NCI-H1417 treated with DMSO at 0.1 percent for 48 hours (cell line): ENCODE measurements at regions not wholly inside any gene's neighbourhood (a gene's known extent, or its start where the extent isn't known, plus 50 kb on each side); places are given as distances from the start of the nearest gene placed in this dataset.
"Not testable (repeated sequence)": the region's sequence is repeated elsewhere in the genome, so short reads cannot be mapped to it uniquely, and the experiment has no call there.

Experiments used
- DNase-seq: peaks from one replicate; lab custom pipeline; 2025; lab: John Stamatoyannopoulos, UW

GRCh38 chr12:88703790-88704189 lies 123.5 kb upstream of the KITLG start:
- DNase-seq, result no peak

- DNase-seq, result no peak
Observed at GRCh38 chr12:88698471-88698870, 118.2 kb upstream of the KITLG start.

DNA sequence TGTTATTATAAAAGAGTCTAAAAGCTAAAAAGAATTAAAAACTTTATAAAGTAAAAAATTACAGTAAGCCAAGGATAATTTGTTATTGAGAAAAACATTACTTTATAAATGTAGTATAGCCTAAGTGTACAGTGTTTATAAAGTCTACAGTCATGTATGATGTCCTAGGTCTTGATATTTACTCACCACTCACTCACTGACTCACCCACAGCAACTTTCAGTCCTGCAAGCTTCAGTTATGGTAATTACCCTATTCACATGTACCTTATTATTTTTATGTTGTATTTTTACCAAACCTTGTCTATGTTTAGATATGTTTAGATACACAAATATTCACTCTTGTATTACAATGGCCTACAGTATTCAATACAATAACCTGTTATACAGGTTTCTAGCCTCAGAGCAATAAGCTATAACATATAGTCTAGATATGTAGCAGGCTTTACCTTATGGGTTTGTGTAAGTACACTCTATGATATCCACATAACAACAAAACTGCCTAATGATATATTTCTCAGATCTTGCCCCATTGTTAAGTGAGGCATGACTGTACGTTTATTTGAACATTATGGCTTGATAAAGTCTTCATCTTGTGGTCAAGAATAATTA lies 113.7 kb upstream of the KITLG start:
- DNase-seq, result no peak

DNA sequence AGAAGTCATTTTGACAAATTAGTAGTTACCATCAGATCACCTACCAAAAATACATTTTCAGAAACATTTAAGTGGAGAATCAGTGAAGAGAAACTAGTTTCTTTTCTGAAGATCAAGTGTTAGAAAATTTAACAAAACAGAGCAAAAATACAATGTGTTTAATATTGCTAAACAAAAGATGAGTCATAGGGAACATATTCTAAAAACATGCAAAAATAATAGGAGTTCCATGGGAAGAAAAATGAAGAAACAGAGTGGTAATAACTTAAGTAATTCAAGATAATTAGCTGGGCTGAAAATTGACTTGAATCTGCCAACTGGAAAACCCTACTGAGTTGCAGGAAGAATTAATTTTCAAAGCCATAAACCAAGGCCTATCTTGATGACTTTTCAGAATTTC lies 111.5 kb upstream of the KITLG start:
- DNase-seq, result no peak

DNA sequence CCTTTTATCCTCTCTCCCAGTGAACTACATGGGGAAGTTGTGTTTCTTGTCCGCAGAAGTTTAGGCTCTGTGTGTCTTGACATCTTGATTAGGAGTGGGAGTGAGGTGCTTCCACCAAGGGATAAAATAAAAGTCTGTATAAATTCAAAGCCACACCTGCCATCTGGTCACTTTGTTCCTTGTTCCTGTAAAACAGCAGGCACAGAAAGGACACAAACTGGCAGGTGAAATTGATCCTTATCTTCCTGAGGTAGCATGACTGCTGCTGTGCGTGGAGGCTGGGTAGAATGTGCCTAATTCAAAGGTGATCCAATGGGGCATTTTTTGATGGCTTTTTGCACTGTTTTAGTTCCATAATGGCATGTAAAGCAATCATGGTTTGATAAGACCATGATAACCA lies 104.3 kb upstream of the KITLG start:
- no peak for DNase-seq

GRCh38 chr12:88684170-88684569 lies 103.9 kb upstream of the KITLG start:
- DNase-seq, result no peak

DNA sequence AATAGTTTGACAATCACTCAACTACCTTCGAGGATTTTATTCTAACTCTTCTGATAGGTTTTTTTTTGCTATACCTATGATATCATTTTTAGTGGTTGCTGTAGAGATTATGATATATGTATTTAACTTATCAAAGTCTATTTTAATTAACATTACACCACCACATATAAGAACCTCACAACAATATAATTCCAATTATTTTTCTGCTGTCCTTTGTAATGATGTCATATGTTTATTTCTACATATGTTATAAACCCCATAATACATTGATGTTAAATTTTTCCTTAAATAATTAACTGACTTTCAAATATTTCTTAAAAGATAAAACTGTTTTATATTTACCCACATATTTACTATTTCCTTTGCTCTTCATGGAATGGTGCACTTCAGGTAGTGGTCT lies 103.4 kb upstream of the KITLG start:
- DNase-seq, result no peak

GRCh38 chr12:88681271-88681670 lies 101.0 kb upstream of the KITLG start:
- no peak for DNase-seq

DNA sequence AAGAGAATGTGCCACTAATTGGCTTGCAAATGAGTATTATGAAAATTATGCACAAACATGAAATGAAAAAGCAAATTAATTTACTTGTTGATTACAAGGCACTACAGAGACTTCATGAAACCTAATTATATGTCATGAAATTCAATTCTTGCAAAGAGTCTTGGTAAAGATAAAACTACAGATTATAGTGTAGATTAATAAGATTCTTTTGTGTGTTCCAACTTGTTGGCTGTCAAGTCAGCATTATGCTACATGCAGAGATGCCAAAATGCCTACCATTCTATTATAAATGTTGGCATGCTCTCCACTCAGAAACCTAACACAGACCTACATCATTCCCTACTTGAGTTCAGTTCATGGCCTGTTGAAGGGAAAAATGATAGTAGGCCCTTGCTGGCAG lies 97.2 kb upstream of the KITLG start:
- DNase-seq, result no peak

GRCh38 chr12:88667615-88668014 lies 87.3 kb upstream of the KITLG start:
- not testable (repeated sequence) for DNase-seq

GRCh38 chr12:88665071-88665470 lies 84.8 kb upstream of the KITLG start:
- no peak for DNase-seq

- no peak for DNase-seq
Observed at GRCh38 chr12:88662961-88663360, 82.7 kb upstream of the KITLG start.

- no peak for DNase-seq
Observed at GRCh38 chr12:88662093-88662492, 81.8 kb upstream of the KITLG start.

GRCh38 chr12:88658009-88658408 lies 77.7 kb upstream of the KITLG start:
- no peak for DNase-seq

- no peak for DNase-seq
Observed at GRCh38 chr12:88650715-88651114, 70.4 kb upstream of the KITLG start.

DNA sequence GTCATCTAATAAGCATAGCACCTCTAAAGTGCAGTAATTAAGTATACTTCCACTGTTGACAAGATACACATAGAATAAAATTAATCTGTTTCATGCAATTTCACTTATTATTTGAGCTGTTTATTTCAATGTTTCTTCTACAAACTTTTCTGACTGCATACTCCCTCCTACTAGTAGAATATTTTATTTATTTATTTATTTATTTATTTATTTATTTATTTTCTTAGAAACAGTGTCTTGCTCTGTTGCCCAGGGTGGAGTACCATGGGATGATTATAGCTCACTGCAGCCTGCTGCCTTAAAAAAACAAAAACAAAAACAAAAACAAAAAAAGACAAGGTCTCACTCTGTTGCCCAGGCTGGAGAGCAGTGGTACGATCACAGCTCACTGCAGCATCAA lies 68.4 kb upstream of the KITLG start:
- DNase-seq, result no peak

GRCh38 chr12:88646824-88647223 lies 66.6 kb upstream of the KITLG start:
- no peak for DNase-seq

DNA sequence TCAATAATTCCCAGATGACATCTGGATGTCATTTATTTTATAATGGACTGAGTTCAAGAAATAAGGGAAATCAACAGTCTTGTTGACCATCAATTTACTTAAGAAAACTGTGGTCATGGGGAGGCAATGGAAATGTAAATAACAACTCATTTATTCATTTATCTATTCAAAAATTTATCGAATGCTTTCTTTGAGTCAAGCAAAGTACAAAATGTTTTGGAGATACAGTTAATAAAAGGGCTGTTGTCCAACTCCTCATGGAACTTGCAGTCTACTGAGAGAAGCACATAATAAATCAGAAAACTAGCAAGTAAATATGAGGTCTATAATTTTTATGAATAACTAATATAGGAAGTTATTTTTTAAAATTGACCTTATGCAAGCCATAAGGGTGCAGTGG lies 65.5 kb upstream of the KITLG start:
- DNase-seq, result no peak

DNA sequence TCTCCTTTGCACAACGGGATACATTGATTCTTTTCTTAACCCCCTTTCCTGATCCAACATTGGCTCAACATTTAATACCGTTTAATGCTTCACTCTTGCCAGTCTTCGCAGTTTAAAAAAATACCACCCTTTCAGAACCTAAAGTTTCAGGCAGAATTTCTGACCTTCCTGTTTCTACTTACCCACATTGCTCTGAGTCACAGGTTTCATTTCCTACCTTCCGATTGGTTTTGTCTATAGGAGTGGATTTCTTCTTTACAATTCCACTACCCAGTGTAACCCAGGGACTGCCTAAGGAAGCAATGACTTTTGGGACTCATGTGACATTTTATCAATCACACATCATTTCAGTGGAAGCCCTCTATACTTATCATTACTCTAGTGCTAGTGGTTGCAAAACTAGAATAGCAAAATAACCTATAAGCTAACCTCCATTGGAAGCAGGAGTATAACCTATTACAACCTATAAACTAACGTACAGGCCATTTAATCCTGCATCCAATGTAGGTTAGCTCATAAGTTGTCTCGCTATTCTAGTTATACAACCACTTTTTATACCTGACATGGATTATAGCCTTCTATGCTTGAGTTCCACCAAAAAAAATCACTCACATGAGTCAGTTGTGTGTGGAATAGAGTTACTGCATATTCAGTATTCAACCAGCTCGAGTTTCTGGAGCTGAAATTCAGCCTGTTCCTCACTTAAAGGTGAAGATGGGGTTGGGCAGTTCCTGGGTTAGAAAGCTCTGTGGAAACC lies 64.9 kb upstream of the KITLG start:
- no peak for DNase-seq

- DNase-seq, result no peak
Observed at GRCh38 chr12:88643685-88644084, 63.4 kb upstream of the KITLG start.

DNA sequence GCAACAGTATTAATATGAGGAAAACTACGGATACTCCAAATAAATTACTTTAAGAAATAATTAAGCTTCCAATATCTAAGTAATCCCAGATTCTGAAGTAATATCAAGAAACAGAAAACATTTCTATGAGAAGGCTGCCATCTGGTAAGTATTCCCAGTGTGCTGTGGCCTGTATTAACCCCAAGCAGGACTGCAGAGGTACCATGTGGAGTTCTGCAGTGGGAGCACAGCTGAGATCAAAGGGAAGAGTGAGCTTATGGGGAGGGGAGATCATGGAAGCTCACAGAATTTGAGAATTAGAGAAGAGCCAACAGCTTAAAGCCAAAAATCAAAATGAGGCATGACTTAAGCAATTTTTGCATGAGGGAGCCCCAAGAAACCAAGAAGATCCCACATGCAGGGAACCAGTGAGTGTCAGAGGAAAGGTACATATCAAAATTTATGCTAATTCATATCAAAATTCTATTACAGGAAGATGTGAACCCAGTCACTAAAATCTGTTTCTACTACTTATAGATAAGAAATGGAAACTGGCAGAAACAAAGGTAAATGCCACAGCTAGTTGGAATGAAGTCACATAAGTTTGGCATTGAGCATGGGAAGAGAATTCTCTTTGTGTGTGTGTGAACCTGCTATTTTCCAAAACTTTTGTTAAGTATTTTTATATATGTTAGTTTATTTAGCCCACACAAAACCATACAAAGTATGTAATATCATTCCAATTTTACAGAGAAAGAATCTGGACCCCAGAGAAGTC lies 62.6 kb upstream of the KITLG start:
- DNase-seq, result no peak

DNA sequence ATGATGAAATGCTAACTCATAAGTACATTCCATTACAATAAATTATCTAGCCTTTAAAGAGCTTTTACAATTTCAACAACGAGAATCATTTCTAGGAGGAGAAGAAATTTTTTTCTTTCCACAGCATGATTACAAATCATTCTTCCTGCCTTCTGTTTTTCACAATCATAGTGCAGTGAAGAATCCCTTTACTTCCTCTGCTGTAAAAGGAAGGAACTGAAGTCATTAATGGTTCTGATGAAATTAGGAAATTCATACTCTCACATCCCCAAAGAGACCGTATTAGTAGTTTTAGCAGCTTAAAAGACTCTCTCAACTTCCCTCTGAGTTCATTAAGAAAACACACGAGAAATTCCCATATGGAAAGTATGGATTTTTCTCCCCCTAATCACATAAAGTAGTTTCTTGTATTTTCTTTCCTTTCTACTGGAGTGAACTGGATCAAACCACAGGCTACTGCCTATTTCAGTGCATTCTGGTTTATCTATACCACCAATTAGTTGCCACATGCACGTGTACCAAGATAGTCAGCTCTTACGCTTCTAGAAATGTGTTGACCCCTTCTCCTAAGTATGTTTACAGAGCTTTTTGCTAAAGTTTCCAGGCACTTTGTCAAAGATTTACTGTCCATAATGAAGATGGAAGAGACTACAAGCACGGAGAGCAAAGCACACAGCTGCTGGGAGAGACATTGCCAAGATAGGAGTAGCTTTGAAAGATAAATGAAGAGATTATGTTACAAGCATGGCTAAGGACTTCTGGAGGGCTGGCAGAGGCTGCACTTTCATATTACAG lies 58.9 kb upstream of the KITLG start:
- no peak for DNase-seq
